HL-60 (cell line): ENCODE measurements at regions not wholly inside any gene's neighbourhood (a gene's known extent, or its start where the extent isn't known, plus 50 kb on each side); places are given as distances from the start of the nearest gene placed in this dataset.

Experiments used
- DNase-seq, 2 experiments: peaks; one replicate each; pipeline ENCODE4 v3.0.0-alpha.2; 2010 to 2020; ENCODE audit warnings: low read depth in 1 of 2, low spot score in 1 of 2
- H3K27ac ChIP-seq: fragments of 250-450 bp; sonication (Bioruptor Pico); replicated peaks from 2 replicates; pipeline ENCODE4 v1.5.1; 2020; ENCODE audit warnings: mild to moderate bottlenecking, moderate library complexity
- H3K27me3 ChIP-seq: fragments of 250-450 bp; sonication (Bioruptor Pico); 2 replicates; pipeline ENCODE4 v1.5.1; 2021; ENCODE audit warnings: mild to moderate bottlenecking, moderate library complexity; ENCODE audit not compliant: insufficient read depth, poor library complexity, severe bottlenecking
- H3K4me3 ChIP-seq: replicated peaks from 2 replicates; pipeline ENCODE4 v1.5.1; 2011; ENCODE audit warnings: mild to moderate bottlenecking, control low read depth, low read length; ENCODE audit not compliant: insufficient read depth
- CTCF ChIP-seq: IDR thresholded peaks from one replicate; pipeline ENCODE4 v1.5.1; 2011; ENCODE audit warnings: low read length, control low read depth, inconsistent platforms; ENCODE audit not compliant: insufficient read depth
- GABPA ChIP-seq: IDR thresholded peaks from 2 replicates; pipeline ENCODE4 v1.6.1; 2012; ENCODE audit warnings: low read depth
- POLR2AphosphoS5 ChIP-seq: IDR thresholded peaks from 2 replicates; pipeline ENCODE4 v1.6.1; 2012; ENCODE audit warnings: low read depth
- SPI1 ChIP-seq: IDR thresholded peaks from 2 replicates; pipeline ENCODE4 v1.6.1; 2012; ENCODE audit warnings: low read depth, mild to moderate bottlenecking, borderline replicate concordance
- TF ChIP-seq, protein P1 (sequence below): IDR thresholded peaks from 2 replicates; pipeline ENCODE4 v1.6.1; 2012; ENCODE audit warnings: low read depth; ENCODE audit not compliant: insufficient replicate concordance

DNA sequence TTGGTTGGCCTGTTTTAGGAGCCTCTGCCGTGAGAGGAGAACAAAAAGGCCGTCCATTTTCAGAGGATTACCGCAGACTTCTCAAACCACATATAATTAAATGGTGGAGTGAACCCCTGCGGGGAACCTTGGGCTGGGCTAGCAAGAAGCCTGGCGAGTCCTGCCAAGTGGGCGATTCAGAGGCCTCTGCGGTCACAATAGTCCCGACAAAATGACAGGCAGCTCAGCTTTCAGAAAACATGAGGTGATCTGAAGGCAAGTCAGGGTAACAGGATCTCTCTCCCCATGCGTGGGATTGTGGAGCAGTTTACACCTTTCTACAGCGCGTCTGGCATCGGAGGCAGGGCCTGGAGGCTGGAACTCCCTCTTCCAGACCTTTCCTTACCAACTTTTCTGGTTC is 134.8 kb downstream of the ASB7 start:
- DNase-seq: no peak
- H3K27me3 ChIP-seq: no peaks in the 10 kb centered on the region
- H3K27ac ChIP-seq: no peak overlapping the region
- TF ChIP-seq, protein P1, sequence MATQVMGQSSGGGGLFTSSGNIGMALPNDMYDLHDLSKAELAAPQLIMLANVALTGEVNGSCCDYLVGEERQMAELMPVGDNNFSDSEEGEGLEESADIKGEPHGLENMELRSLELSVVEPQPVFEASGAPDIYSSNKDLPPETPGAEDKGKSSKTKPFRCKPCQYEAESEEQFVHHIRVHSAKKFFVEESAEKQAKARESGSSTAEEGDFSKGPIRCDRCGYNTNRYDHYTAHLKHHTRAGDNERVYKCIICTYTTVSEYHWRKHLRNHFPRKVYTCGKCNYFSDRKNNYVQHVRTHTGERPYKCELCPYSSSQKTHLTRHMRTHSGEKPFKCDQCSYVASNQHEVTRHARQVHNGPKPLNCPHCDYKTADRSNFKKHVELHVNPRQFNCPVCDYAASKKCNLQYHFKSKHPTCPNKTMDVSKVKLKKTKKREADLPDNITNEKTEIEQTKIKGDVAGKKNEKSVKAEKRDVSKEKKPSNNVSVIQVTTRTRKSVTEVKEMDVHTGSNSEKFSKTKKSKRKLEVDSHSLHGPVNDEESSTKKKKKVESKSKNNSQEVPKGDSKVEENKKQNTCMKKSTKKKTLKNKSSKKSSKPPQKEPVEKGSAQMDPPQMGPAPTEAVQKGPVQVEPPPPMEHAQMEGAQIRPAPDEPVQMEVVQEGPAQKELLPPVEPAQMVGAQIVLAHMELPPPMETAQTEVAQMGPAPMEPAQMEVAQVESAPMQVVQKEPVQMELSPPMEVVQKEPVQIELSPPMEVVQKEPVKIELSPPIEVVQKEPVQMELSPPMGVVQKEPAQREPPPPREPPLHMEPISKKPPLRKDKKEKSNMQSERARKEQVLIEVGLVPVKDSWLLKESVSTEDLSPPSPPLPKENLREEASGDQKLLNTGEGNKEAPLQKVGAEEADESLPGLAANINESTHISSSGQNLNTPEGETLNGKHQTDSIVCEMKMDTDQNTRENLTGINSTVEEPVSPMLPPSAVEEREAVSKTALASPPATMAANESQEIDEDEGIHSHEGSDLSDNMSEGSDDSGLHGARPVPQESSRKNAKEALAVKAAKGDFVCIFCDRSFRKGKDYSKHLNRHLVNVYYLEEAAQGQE: no peak
- TF ChIP-seq POLR2AphosphoS5: no peak
- TF ChIP-seq GABPA: no peak
- no peak for TF ChIP-seq CTCF
- no peak for TF ChIP-seq SPI1
- no peak overlapping the region for H3K4me3 ChIP-seq

- H3K27ac ChIP-seq: no peak overlapping the region
- peaks cover 8% of the 10 kb centered on the region for H3K27me3 ChIP-seq
- H3K4me3 ChIP-seq: no peak overlapping the region
- DNase-seq: no peak
- TF ChIP-seq, protein P1: no peak
- no peak for TF ChIP-seq POLR2AphosphoS5
Measured at GRCh38 chr15:100738614-100739013, 136.2 kb downstream of the ASB7 start.

DNA sequence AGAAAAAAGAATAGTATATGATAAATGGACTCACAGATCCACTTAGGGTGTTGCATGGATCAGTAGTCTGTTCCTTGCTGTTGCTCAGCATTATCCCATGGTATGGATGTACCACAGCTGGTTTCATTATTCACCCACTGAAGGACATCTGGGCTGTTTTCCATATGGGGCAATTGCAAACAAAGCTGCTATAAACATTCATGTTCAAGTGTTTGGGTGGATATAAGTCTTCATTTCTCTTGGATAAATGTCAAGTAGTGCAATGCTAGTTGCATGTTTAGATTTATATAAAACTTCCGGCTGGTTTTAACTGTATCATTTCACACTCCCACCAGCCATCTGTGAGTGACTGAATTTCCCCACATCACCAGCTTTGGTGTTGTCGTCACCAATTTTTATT is 137.7 kb downstream of the ASB7 start:
- TF ChIP-seq POLR2AphosphoS5 (no peak), CTCF (no peak), SPI1 (no peak), GABPA (no peak)
- TF ChIP-seq, protein P1: no peak
- DNase-seq: no peak
- Histone ChIP-seq H3K4me3 (no peak overlapping the region), H3K27ac (no peak overlapping the region), H3K27me3 (peaks cover 12% of the 10 kb centered on the region)

- peaks cover 2% of the 10 kb centered on the region for H3K27me3 ChIP-seq
- no peak for DNase-seq
Measured at GRCh38 chr15:100751585-100751984, 128.0 kb upstream of the ALDH1A3 start.

More at GRCh38 chr15:100751585-100751984, 128.0 kb upstream of the ALDH1A3 start:
- TF ChIP-seq POLR2AphosphoS5 (no peak), GABPA (no peak), CTCF (no peak), SPI1 (no peak)
- TF ChIP-seq, protein P1: no peak
- Histone ChIP-seq H3K27ac (no peak overlapping the region), H3K4me3 (no peak overlapping the region)
